ENCODE measurements at regions not wholly inside any gene's neighbourhood (a gene's known extent, or its start where the extent isn't known, plus 50 kb on each side); places are given as distances from the start of the nearest gene placed in this dataset.

- DNase-seq (ENCODE audit: low read depth): peak; percentile 87
Observed at GRCh38 chr9:99365233-99365980, 143.3 kb downstream of the SEC61B start.

GRCh38 chr9:99366183-99366582 is 144.1 kb downstream of the SEC61B start:
- DNase-seq (ENCODE audit: low read depth): no peak

GRCh38 chr9:99366621-99367020 is 144.5 kb downstream of the SEC61B start:
- no peak for DNase-seq (ENCODE audit: low read depth)

GRCh38 chr9:99368341-99369326 is 146.6 kb downstream of the SEC61B start:
- peak; percentile 79 for DNase-seq (ENCODE audit: low read depth)

- no peak for DNase-seq (ENCODE audit: low read depth)
Observed at GRCh38 chr9:99369327-99369722, 147.2 kb downstream of the SEC61B start.

GRCh38 chr9:99370376-99370775 is 148.3 kb downstream of the SEC61B start:
- DNase-seq (ENCODE audit: low read depth): no peak

- DNase-seq (ENCODE audit: low read depth): no peak
Observed at GRCh38 chr9:99371376-99371775, 149.3 kb downstream of the SEC61B start.

GRCh38 chr9:99373912-99374311 is 151.8 kb downstream of the SEC61B start:
- peak; percentile 16 for DNase-seq (ENCODE audit: low read depth)

GRCh38 chr9:99374793-99375192 is 152.7 kb downstream of the SEC61B start:
- no peak for DNase-seq (ENCODE audit: low read depth)

GRCh38 chr9:99375481-99375880 is 153.4 kb downstream of the SEC61B start:
- no peak for DNase-seq (ENCODE audit: low read depth)

GRCh38 chr9:99377790-99378775 is 156.0 kb downstream of the SEC61B start:
- peak; percentile 80 for DNase-seq (ENCODE audit: low read depth)

GRCh38 chr9:99383536-99383935 is 161.5 kb downstream of the SEC61B start:
- DNase-seq (ENCODE audit: low read depth): no peak

- no peak for DNase-seq (ENCODE audit: low read depth)
Observed at GRCh38 chr9:99385215-99385614, 163.1 kb downstream of the SEC61B start.

GRCh38 chr9:99385814-99386279 is 163.8 kb downstream of the SEC61B start:
- DNase-seq (ENCODE audit: low read depth): peak; percentile 72

GRCh38 chr9:99387431-99387830 is 165.3 kb downstream of the SEC61B start:
- DNase-seq (ENCODE audit: low read depth): peak; percentile 40

GRCh38 chr9:99389087-99390033 is 167.3 kb downstream of the SEC61B start:
- DNase-seq (ENCODE audit: low read depth): peak; percentile 60

GRCh38 chr9:99391937-99392594 is 170.0 kb downstream of the SEC61B start:
- DNase-seq (ENCODE audit: low read depth): no peak

GRCh38 chr9:99392986-99393385 is 170.9 kb downstream of the SEC61B start:
- no peak for DNase-seq (ENCODE audit: low read depth)

GRCh38 chr9:99393993-99394392 is 171.9 kb downstream of the SEC61B start:
- no peak for DNase-seq (ENCODE audit: low read depth)

GRCh38 chr9:99398241-99398640 is 176.2 kb downstream of the SEC61B start:
- peak; percentile 85 for DNase-seq (ENCODE audit: low read depth)
